ENCODE measurements at regions not wholly inside any gene's neighbourhood (a gene's known extent, or its start where the extent isn't known, plus 50 kb on each side); places are given as distances from the start of the nearest gene placed in this dataset.

- H3K4me1 ChIP-seq (ENCODE audit: insufficient read depth, low read length) = no peaks in the 10 kb centered on the region
- no peak overlapping the region for H3K4me2 ChIP-seq (ENCODE audit: low read depth, low read length)
- no peak overlapping the region for H3K9ac ChIP-seq (ENCODE audit: insufficient read depth, low read depth, low read length)
- WGBS (ENCODE audit: low lambda C conversion rate) = 4% methylated on average over 2 of the region's 2 CpGs
- no peaks in the 10 kb centered on the region for H4K20me1 ChIP-seq (ENCODE audit: insufficient read depth, low read length)
- in situ Hi-C loops (cut with HindIII; ENCODE audit: extremely low pct_ligation_motif_present, low pct_unique_long_range_greater_than_20kb) (no loop called here), intact Hi-C loops (cut with micrococcal nuclease; ENCODE audit: unreplicated experiment) (no loop called here)
- TF ChIP-seq YEATS4 (CRISPR knock-in tag; IDR thresholded peaks at IDR 0.05; ENCODE audit: borderline replicate concordance) (no peak), HIVEP1 (CRISPR knock-in tag; IDR thresholded peaks at IDR 0.05) (no peak), RFXAP (CRISPR knock-in tag; IDR thresholded peaks at IDR 0.05; ENCODE audit: borderline replicate concordance) (no peak), IKZF4 (CRISPR knock-in tag; IDR thresholded peaks at IDR 0.05; ENCODE audit: borderline replicate concordance, low read depth, not compliant biosample characterization) (no peak), TOE1 (CRISPR knock-in tag; IDR thresholded peaks at IDR 0.05) (no peak), ZKSCAN1 (IDR thresholded peaks at IDR 0.05; ENCODE audit: low read length) (no peak), ZNF7 (CRISPR knock-in tag; IDR thresholded peaks at IDR 0.05) (no peak)
- TF ChIP-seq, protein P1, sequence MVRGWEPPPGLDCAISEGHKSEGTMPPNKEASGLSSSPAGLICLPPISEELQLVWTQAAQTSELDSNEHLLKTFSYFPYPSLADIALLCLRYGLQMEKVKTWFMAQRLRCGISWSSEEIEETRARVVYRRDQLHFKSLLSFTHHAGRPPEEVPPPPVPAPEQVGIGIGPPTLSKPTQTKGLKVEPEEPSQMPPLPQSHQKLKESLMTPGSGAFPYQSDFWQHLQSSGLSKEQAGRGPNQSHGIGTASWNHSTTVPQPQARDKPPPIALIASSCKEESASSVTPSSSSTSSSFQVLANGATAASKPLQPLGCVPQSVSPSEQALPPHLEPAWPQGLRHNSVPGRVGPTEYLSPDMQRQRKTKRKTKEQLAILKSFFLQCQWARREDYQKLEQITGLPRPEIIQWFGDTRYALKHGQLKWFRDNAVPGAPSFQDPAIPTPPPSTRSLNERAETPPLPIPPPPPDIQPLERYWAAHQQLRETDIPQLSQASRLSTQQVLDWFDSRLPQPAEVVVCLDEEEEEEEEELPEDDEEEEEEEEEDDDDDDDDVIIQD (CRISPR knock-in tag; IDR thresholded peaks at IDR 0.05; ENCODE audit: low read depth) = no peak
- TF ChIP-seq, protein P2, sequence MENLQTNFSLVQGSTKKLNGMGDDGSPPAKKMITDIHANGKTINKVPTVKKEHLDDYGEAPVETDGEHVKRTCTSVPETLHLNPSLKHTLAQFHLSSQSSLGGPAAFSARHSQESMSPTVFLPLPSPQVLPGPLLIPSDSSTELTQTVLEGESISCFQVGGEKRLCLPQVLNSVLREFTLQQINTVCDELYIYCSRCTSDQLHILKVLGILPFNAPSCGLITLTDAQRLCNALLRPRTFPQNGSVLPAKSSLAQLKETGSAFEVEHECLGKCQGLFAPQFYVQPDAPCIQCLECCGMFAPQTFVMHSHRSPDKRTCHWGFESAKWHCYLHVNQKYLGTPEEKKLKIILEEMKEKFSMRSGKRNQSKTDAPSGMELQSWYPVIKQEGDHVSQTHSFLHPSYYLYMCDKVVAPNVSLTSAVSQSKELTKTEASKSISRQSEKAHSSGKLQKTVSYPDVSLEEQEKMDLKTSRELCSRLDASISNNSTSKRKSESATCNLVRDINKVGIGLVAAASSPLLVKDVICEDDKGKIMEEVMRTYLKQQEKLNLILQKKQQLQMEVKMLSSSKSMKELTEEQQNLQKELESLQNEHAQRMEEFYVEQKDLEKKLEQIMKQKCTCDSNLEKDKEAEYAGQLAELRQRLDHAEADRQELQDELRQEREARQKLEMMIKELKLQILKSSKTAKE (CRISPR knock-in tag; IDR thresholded peaks at IDR 0.05; ENCODE audit: borderline replicate concordance) = no peak
- TF ChIP-seq, protein P3, sequence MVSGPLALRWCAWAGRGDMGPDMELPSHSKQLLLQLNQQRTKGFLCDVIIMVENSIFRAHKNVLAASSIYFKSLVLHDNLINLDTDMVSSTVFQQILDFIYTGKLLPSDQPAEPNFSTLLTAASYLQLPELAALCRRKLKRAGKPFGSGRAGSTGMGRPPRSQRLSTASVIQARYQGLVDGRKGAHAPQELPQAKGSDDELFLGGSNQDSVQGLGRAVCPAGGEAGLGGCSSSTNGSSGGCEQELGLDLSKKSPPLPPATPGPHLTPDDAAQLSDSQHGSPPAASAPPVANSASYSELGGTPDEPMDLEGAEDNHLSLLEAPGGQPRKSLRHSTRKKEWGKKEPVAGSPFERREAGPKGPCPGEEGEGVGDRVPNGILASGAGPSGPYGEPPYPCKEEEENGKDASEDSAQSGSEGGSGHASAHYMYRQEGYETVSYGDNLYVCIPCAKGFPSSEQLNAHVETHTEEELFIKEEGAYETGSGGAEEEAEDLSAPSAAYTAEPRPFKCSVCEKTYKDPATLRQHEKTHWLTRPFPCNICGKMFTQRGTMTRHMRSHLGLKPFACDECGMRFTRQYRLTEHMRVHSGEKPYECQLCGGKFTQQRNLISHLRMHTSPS (CRISPR knock-in tag; IDR thresholded peaks at IDR 0.05; ENCODE audit: low read depth) = no peak
- TF ChIP-seq, protein P4, sequence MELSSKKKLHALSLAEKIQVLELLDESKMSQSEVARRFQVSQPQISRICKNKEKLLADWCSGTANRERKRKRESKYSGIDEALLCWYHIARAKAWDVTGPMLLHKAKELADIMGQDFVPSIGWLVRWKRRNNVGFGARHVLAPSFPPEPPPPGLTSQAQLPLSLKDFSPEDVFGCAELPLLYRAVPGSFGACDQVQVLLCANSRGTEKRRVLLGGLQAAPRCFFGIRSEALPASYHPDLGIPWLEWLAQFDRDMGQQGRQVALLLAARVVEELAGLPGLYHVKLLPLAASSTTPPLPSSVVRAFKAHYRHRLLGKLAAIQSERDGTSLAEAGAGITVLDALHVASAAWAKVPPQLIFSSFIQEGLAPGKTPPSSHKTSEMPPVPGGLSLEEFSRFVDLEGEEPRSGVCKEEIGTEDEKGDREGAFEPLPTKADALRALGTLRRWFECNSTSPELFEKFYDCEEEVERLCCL (CRISPR knock-in tag; IDR thresholded peaks at IDR 0.05; ENCODE audit: borderline replicate concordance) = no peak
- POLR2A ChIA-PET = no interaction called here
- no peaks in the 10 kb centered on the region for H3K79me2 ChIP-seq (ENCODE audit: insufficient read depth, low read length)
- H3K4me3 ChIP-seq (replicated peaks in 1 of 3; ENCODE audit: insufficient read depth in 1 of 3, low read depth in 2 of 3, low read length in 3 of 3) = no peak overlapping the region
- DNase-seq (ENCODE audit: low spot score) = no peak
- no peak overlapping the region for H2AFZ ChIP-seq (ENCODE audit: low read length)
- CTCF ChIA-PET (ENCODE audit: low intra/inter-chr PET ratio, low total read pairs) = no interaction called here
- no peaks in the 10 kb centered on the region for H3K36me3 ChIP-seq (replicated peaks in 1 of 2; ENCODE audit: control insufficient read depth in 1 of 2, insufficient read depth in 2 of 2, low read length in 2 of 2)
- FAIRE-seq = no peak
- no TSS peak for BruUV-seq (replicated peaks)
- no peaks in the 10 kb centered on the region for H3K27me3 ChIP-seq (ENCODE audit: control insufficient read depth in 1 of 2, insufficient read depth in 2 of 2, low read length in 2 of 2)
- H3K27ac ChIP-seq (ENCODE audit: extremely low read length, insufficient read depth, low read length) = no peak overlapping the region
- no peak for ATAC-seq
- H3K9me3 ChIP-seq (ENCODE audit: low read length) = no peaks in the 10 kb centered on the region
These were observed 131.6 kb downstream of the ZNF330 start for GRCh38 chr4:141352331-141352730.
